Neural progenitor cell (in vitro differentiated cells): ENCODE measurements at regions not wholly inside any gene's neighbourhood (a gene's known extent, or its start where the extent isn't known, plus 50 kb on each side); places are given as distances from the start of the nearest gene placed in this dataset.

Experiments
- EZH2 ChIP-seq: fragments of 200-600 bp; sonication (generic); IDR thresholded peaks from 2 replicates; pipeline ENCODE4 v1.6.1; 2017; ENCODE audit warnings: antibody characterized with exemption, mild to moderate bottlenecking, moderate library complexity
- EZH2phosphoT487 ChIP-seq: fragments of 200-600 bp; sonication (generic); IDR thresholded peaks from 2 replicates; pipeline ENCODE4 v1.6.1; 2017; ENCODE audit warnings: antibody characterized with exemption
- TF ChIP-seq, protein P1 (sequence below): fragments of 200-600 bp; sonication (generic); IDR thresholded peaks from 2 replicates; pipeline ENCODE4 v1.5.1; 2017; ENCODE audit warnings: antibody characterized with exemption, mild to moderate bottlenecking

DNA sequence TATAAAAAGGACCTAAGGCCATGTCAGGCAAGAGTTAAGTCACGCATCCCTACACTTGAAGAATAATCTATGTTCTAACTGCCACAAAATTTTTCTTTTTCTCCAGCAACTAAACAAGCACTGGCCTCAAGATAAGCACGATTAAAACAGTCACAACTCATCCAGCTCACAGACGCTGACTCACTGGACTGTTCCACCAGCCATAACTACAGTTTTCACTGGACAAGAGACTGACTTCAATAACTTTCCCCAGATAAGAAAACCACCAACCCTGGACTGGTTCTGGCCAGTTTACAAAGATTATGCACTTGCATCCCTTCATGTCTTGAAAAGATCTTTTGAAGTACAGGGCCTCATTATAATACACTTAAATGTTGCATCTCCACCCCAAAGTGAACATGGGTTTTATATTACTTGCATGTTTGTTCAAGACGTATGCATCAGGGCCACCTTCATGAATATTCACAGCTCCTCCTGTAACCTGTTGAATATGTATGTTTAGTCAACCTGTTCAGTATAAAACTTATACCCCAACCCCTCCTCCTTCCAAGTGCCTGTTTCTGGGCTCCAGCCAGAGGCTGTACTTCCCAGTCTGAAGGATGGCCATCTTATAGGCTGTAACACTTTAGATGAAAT, 129.3 kb upstream of the EPB41L4A start:
- TF ChIP-seq, protein P1, sequence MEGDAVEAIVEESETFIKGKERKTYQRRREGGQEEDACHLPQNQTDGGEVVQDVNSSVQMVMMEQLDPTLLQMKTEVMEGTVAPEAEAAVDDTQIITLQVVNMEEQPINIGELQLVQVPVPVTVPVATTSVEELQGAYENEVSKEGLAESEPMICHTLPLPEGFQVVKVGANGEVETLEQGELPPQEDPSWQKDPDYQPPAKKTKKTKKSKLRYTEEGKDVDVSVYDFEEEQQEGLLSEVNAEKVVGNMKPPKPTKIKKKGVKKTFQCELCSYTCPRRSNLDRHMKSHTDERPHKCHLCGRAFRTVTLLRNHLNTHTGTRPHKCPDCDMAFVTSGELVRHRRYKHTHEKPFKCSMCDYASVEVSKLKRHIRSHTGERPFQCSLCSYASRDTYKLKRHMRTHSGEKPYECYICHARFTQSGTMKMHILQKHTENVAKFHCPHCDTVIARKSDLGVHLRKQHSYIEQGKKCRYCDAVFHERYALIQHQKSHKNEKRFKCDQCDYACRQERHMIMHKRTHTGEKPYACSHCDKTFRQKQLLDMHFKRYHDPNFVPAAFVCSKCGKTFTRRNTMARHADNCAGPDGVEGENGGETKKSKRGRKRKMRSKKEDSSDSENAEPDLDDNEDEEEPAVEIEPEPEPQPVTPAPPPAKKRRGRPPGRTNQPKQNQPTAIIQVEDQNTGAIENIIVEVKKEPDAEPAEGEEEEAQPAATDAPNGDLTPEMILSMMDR = no peak
- TF ChIP-seq EZH2 = no peak
- no peak for TF ChIP-seq EZH2phosphoT487
